Activated T-cell treated with anti-CD3 and anti-CD28 coated beads for 1 hour (primary cell): ENCODE measurements at regions not wholly inside any gene's neighbourhood (a gene's known extent, or its start where the extent isn't known, plus 50 kb on each side); places are given as distances from the start of the nearest gene placed in this dataset.

Experiments used
- DNase-seq: peaks from one replicate; pipeline ENCODE4 v3.0.0-alpha.2; 2020; ENCODE audit warnings: low read depth

DNA sequence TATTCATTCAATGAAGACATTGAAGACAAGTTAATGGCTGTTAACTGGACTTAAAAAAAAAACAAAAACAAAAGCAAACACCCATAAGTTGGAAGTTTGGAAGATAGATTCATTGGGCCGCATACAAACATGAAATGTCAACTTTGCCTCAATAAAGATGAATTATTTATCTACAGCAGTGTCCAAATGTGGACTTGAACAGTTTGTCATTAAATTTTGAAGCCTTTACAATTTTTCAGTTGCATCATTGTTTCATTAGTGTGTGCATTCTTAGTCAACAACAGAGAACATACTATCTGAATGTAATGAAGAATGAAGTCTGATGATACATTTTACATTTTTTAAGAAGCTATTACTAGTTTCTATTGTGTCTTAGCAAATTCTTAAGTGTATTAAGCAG lies 152.1 kb downstream of the SLIT2 start:
- no peak for DNase-seq

DNA sequence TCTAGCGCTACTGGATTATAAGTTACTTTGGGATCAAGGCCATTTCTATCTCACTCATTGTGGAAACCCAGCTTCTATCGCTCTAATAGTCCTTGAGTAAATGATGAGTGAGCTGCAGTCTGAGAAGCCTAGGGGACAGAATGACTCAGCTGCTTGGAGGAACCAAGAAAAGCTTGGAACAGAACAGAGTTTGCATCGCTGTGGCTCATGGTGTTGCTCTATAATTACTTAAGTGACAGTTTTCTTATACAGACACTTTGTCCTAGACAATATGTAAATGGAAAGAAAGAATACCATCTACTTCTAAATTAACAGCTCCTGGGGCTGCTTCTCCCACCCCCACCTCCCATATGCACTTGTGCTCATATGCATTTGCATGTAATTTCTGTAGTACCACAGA lies 156.9 kb downstream of the SLIT2 start:
- no peak for DNase-seq

DNA sequence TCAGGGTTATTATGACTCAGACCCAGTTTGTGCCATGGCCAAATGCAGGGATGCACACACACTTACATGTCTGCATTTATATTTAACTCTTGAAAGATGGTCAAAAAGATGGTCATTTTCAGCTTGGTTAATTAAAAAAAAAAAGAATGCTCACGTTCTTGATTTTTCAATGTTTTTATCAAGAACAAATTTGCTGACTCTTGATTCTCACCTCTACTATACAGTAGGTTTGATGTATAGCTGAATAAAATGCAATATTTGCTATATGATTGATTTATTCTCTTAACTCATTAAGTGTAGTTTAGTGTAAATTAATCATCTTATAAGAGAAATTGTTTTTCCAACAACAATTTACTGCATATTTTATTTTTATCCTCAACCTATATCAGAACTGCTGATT lies 160.4 kb downstream of the SLIT2 start:
- no peak for DNase-seq

DNA sequence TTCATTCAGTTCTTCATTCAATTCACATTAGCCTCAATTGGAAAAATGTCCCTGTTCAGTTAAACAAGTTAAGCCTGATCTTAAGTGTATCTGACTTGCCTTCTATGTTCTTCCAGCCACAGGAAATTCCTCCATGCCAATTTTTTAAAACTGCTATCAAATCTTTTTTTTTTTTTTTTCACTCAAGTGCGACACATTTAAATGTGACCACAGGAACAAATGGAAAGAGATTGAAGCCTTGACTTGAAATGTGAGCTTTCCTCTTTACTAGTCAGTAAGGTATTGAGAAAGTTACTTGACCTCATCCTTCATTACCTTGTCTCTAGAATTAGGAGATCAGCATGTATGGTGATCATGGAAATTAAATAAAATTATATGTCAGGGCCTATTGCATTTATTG lies 165.1 kb downstream of the SLIT2 start:
- DNase-seq: no peak

DNA sequence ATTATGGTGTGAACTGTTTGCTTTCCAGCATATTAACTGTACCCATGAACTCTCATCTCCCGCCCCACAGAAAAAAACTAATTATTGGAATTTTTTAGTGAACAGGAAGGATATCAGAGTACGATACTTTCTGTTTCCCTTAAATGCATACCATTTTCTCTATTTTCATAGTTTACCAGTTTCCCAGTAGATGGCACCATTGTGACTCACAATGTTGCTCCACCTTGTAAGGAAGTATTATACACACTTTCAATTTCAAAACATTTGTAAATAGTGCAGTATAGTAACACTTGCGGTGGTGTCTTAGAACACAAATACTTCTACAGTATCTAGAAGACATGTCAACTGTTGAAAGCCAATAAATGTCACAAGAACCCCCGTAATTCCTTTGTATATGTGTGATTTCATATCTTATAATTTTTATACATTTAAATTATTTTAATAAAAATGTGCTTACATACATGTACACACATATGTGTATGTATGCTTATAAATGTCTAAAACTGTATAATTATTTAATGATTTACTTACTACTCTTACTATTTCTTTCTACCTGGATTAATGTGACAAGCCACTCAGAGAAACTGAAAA lies 167.3 kb downstream of the SLIT2 start:
- DNase-seq: no peak

DNA sequence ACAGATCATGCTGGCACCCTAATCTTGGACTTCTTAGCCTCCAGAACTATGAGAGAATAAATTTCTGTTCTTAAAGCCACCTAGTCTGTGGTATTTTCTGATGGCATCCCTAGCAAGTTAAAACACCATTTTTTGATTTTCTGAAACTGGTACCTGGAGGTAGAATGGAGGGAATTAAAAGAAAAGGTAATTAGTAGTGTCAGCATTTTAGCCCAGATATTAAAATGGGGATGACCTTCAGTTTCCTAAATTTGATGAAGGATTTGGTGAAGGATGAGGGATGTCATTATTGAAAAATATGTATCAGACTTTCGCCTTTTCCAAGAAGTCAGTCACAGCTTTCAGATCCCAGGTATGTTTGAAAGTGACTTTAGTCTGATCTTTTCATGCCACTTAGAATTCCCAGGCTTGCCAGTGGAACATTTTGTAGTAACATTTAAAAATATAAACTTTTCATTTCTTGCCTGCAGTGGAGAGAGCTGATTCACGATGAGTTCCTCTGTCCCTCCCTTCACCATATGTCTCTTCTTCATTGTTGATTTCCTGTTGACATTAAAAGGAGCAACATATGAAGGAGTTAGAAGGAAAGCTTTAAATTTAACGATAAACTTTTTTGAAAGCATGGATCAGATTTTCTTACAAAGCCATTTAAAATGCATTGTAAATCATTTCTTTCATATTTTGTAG lies 169.4 kb downstream of the SLIT2 start:
- DNase-seq: no peak

DNA sequence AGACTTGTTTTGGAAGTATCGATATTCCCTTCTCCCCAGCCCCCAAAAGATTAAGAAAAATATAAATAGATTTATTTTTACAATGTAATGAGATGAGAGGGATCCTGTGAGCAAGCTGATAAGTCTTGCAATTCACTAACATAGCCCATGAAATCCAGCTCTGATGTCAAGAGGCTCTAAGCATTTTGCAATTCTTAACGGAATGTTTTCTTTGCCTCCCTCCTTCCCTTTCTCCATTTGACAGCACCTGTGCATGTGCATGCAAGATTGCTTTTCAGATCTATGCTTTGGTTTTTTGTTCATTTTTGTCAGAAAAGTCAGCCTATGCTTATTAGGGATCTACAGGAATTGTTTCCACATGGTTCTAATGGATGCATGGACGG lies 169.9 kb downstream of the SLIT2 start:
- DNase-seq: no peak

DNA sequence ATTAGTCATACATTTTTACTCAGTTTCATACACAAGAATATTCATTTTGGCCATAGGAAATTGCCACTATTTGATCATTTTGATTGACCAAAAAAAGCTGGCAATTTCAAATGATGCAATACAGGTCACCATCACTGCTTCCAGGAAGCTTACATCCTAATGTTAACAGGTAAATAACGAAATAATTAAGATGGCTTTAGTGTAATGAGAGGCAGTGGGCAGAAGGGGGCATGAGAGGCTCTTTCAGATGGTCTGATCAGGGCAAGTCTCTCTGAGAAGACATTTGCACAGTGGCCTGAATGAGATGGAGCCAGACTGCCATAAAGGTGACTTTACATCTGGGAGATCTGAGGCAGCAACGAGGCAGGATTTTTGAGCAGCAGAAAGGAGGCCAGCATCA lies 170.7 kb downstream of the SLIT2 start:
- peak; percentile 1 for DNase-seq

DNA sequence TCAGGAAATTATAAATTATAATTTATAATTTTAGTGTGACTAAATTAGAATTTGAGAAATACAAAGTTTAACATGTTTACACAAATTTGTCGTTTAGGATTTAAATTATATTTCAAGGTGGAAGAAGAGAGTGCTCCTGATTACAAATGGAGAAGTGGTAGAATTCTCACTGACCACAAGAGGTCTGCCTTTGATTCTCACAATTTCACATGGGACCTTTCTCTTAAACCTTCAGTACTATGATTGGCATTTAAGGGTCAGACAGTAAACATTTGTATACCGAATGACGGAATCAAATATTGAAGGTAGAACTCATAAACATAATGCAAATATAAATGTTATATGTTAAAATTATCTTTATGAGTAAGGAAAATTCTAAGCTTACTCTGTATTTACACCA lies 171.7 kb downstream of the SLIT2 start:
- DNase-seq: no peak

DNA sequence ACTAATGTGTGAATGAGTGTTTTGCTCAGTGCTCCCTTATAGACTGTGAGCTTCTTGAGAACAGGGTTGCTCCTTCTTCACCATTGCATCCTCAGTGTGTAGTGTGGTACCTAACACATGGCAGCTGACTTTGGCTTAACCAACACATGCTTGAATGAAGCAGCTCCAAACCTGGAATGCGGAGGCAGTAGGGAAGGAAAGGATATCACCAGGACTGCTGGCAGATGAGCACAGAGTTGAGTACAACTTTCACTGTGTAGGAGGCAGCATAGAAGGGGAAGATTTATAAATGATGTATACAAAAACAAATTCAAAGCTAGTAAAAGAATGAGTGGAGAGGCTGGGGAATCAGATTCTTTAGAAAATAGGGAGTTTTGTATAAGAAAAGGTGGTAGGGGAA lies 174.3 kb downstream of the SLIT2 start:
- DNase-seq: no peak

DNA sequence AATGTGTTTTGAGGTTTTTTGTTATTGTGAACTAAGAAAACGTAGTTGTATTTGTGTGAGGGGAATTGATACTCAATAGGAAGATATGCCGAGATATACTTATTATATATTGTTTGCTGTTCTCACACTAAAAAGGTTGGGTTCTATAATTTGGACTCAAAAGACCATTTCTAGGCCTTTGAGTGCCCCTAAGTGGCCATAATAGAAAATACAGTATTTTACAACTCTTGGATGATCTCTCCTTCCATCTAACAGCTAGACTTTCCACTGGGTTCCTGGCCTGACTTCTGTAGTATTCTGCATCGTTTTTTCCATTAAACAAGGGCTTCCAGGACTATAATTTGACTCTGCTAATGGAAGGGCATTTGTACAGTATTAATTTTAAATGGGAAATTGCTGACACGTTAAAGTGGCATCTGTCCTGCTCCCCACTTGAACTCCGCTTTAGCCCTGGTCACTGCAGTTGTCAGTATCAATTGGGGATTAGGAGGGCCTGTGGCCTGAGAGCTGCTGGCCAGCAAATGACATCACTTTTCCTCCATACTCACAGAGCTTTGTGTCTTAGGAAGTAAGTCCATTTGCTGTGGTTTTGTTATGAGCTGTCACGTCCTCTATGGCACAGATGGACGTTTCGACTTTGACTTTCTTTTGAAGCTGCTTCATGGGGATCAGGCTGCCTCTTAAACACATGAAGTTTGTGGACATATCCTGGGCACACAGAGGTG lies 176.9 kb downstream of the SLIT2 start:
- DNase-seq: no peak

DNA sequence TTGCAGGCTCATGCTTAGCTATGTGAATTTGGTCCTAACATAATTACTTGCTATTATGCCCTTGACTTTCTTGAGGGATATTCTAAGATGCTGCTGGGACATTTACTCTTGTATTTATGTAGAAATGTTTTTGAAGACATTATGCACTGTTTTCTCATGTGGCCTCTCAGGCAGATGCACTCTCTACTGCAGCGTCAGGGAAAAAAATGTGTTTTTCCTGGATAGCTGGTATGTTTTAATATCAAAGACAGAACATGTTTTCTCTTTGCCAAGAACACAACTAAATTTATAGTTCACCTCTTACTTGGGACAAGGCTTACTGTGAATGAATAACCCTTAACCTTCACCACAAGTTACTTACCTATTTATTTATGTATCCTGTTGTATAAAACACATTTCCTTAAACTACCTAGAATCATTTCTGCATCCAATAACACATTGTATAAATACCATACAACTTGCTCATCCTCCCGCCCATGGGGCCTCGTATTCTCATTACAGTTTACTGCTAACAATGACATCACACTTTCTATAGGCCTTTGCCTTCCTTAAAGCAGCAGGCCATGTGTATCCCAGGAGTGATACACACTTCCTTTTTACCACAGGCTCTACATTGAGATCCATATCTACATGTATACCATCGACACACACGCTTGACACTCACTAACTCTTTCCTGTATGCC lies 178.7 kb downstream of the SLIT2 start:
- no peak for DNase-seq

DNA sequence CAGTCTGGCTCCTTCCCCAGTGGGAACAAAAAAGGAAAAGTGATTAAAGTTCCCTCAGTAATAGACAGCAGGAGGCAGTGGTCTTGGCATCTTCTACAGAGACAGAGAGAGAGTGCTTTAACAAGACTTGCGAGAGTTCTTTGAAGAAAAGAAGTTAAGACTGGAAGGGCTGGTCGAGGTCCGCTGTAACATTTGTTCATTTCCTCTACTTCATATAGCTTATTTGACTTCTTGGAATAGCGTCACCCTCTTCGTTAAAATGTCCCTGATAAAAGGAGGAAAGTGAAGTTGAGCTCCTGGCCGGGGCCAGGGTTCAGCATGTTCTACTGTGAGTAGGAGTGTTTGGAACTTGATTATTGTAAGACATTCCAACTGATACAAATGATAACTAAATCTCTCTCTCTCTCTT lies 179.8 kb downstream of the SLIT2 start:
- no peak for DNase-seq

DNA sequence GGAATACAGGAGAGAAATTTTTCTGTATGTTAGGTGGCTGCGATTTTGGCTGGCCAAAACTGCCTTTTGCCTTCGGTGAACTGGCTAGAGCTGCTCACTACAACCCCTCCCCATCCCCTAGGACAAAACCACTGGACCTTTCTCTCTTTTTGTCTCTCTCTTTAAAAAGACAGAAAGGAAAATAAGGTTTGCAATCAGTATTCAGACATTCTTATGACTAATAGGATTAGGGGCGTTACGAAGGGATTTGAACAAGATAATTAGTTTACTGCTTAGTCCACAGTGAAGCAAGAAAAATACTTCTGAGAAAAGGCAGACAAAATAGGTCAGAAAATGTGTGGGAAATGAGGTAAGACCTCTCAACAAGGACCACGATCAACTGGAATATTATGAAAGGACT lies 180.4 kb downstream of the SLIT2 start:
- DNase-seq: no peak

DNA sequence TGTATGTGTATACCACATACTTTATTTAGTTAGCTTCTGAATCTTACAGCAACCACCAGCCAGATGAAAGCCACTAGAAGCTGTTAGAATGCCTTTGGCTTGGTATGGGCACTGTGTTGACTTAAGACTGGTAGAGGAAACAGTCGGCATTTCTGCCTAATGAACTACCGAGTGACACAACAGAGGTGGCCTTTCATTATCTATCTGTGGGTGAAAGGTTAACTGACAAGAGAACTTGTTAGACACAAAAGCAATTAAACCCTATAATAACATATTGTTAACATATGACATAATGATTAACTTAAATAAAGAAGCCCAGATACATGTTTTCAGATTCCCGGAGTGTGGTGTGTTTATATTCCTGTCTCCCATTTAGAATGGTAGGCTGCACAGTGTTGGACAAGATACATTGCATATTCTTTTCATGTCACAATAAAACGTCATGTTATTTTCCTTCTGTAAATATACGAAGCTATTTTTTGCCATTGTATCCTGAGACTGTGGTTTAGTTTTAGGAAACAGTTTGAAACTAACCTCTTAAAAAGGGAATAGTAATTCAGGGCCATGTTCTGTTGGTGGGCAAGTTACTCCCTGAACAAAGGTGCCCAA lies 181.5 kb downstream of the SLIT2 start:
- no peak for DNase-seq

DNA sequence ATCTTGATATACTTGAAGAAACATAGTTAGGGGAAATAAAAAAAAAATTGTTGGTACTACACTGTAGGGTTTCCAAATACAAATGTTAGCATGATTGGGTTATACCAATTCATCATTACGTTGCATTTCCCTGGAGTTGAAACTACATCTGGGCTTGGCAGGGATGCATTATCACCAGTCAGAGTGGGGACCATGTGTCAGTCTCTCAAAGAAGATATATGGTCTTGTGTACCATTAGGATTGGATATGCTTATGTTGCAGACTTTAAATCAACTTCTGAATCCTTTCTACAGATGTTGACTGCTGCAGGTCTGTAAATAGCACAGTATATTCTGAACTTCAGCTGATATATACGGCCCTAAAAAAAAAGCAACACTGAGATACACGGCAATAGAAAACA lies 188.5 kb downstream of the SLIT2 start:
- no peak for DNase-seq

DNA sequence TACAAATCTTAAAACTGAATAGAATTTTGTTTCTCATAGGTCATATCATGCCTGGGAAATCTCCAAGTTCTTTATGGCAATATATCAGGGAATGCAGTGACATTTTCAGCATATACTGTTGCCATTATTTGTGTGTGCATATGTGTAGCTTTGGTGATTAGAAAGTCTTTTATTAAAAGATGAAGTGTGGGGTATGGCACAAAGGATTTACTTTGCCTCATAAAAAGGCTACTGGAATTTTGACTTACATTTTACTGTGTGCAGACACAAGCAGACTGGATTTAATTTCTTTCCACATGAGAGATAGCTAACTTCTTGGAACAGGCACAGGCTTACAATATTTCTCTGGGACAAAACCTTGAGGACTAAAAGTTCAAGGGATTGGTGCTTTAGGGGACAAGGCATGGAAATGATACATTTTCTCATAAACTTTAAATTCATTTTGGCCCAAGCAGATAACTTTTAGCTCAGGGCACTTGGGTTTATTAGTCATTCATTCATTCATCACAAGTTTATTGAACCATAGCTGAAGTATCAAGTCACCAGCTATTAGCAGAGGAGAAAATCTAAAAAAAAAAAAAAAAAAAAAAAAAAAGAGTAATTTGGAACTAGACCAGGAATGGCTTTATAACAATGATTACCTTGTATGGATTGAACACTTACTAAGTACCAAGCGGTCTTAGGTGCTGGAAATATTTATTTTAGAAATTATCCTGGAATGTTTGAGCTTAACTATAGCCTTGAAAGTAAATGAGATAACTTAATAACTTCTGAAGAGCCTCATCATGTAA lies 191.5 kb downstream of the SLIT2 start:
- no peak for DNase-seq

DNA sequence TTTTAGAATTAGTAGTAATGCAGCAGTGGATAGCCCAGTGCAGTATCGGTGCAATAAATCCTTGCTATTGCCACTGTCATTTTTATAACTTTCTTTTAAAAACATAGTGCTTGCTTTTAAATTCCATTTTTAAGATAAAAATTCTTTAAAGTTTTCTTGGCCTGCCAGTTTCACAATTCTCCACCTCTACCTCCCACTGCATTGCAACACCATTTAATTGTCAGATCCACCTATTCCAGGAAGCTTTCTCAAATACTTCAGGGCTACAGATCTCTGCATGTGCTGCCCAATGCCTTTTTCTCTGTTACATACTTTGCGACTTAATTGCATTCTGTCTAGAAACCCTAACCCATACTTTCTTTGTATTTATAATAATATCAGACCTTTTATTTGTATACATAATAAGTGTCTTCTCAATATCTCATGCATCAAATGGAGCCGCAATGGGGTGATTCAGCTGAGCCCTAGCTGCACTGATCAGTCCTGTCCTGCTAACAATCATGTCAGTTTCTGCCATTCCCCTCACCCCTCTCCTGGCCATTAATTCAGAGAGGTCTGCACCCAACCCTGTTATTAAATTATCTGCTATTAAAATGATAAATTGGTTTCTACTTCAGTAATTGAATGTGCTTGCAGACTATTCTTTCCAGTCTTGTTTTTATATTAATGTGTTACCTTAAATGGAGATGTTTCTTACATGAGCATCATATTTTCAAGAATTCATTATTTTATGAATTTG lies 193.1 kb downstream of the SLIT2 start:
- DNase-seq: no peak

DNA sequence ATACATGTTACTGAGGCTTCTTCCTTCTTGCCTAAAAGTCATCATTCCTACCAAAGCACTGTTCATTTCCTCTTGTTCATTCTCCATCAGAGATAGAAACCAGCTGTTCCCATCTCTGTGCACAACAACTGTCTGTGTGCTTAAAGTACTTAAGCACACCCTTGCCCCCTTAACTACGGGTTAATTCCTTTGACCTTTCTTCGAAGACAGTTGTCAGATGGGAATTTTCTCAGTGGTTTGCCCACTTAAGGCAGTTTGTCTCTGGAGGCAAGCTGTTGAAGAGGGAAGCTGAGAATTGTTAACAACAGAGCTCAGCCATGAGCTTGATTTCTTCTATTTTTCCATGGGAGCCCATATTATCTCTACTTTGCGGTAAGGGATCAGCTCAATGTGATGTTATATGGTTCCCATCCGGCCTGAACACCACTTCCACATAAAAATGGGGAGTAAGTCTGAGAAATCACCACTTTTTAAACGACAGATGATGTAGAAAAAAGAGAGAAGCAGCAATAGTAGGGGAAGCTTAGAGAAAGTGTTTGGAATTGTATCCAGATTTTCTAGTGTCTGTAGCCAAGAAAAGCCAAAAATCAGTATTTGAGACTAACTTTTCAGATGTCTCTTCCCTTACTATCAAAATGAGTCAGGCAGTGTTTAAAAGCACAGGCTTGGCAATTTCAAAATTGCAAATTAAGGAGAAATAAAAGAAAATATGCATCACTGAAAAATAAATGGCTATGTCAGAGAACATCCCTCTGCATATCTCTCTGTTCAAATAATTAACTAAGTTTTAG lies 194.4 kb downstream of the SLIT2 start:
- no peak for DNase-seq

DNA sequence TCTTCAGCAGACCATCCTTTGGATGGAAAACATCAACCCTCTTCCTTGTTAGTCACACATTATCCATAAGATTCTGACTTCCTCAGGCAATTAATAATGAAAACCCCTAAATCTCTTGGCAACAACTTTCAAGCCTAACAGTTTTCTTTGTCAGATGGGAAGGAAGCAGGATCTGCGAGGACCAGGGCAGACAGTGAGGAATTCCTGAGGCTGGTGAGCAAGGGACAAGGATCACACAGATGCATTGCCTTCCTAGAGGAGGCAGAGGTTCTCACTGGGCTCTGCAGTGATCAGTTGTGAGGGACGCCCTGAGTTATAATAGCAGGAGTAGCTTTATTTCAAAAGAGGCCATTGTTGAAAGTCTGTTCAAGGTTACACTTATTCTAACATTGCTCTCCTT lies 195.4 kb downstream of the SLIT2 start:
- no peak for DNase-seq
